ENCODE measurements at regions not wholly inside any gene's neighbourhood (a gene's known extent, or its start where the extent isn't known, plus 50 kb on each side); places are given as distances from the start of the nearest gene placed in this dataset.

- in situ Hi-C loops (cut with MboI; ENCODE audit: low sequenced_read_pairs) (no loop called here), intact Hi-C loops (cut with micrococcal nuclease) (no loop called here), dilution Hi-C loops (cut with HindIII; ENCODE audit: low sequenced_read_pairs, unreplicated experiment) (no loop called here)
- no peak overlapping the region for H4K91ac ChIP-seq (ENCODE audit: insufficient read depth, low read depth, low read length)
- no peaks in the 10 kb centered on the region for H4K20me1 ChIP-seq (ENCODE audit: insufficient read depth, low read length)
- no peak overlapping the region for H2AK9ac ChIP-seq (replicated peaks; ENCODE audit: low read depth, low read length, poor library complexity)
- H2BK120ac ChIP-seq (ENCODE audit: low read depth, low read length): no peak overlapping the region
- H3K27me3 ChIP-seq (ENCODE audit: control insufficient read depth, insufficient read depth, low read length): 0 out of 2 replicates have a peak, but pooled peaks cover 2% of the 10 kb centered on the region
- no peak overlapping the region for H3K27ac ChIP-seq (ENCODE audit: insufficient read depth, low read length)
- POLR2A ChIA-PET (ENCODE audit: unreplicated experiment): no interaction called here
- CTCF ChIA-PET: no interaction called here
- H3K4me2 ChIP-seq (ENCODE audit: low read depth, low read length): no peak overlapping the region
- H3K9ac ChIP-seq (ENCODE audit: low read depth, low read length): no peak overlapping the region
- no peak overlapping the region for H3K4me3 ChIP-seq (ENCODE audit: insufficient read depth, low read depth, low read length)
- no TSS peak for BruUV-seq (replicated peaks)
- H3K23ac ChIP-seq (ENCODE audit: low read depth, low read length): no peak overlapping the region
- no peak overlapping the region for H3K56ac ChIP-seq (ENCODE audit: extremely low read depth, insufficient read depth, low read length)
- no peaks in the 10 kb centered on the region for H3K79me1 ChIP-seq (ENCODE audit: low read depth in 1 of 2, low read length in 2 of 2)
- H4K5ac ChIP-seq (ENCODE audit: low read depth, low read length): no peak overlapping the region
- H2AK5ac ChIP-seq (ENCODE audit: low read depth, low read length): no peak overlapping the region
- no peak overlapping the region for H2AFZ ChIP-seq (replicated peaks; ENCODE audit: low read length, poor library complexity)
- no peaks in the 10 kb centered on the region for H3K36me3 ChIP-seq (ENCODE audit: control insufficient read depth, insufficient read depth, low read length)
- DNase-seq (no peak), ATAC-seq (ENCODE audit: low read depth) (no peak)
- H3K14ac ChIP-seq (replicated peaks; ENCODE audit: low read depth, low read length): no peak overlapping the region
- H3K9me3 ChIP-seq (ENCODE audit: control insufficient read depth, insufficient read depth, low read length): peaks cover 2% of the 10 kb centered on the region; the same call in 1 of the 2 replicates
- peaks cover 5% of the 10 kb centered on the region; the same call in 1 of the 2 replicates for H3K9me1 ChIP-seq (ENCODE audit: insufficient read depth, low read length)
- no peak overlapping the region for H2BK5ac ChIP-seq (ENCODE audit: low read depth, low read length, poor library complexity, severe bottlenecking)
- H3K18ac ChIP-seq (ENCODE audit: low read depth, low read length): no peak overlapping the region
- no CpG with 5 or more reads among the region's 2 CpGs for WGBS, 2 experiments (ENCODE audit: extremely low coverage in 2 of 2, insufficient read length in 1 of 2)
- H2BK20ac ChIP-seq (ENCODE audit: low read depth, low read length): no peak overlapping the region
- H3K4ac ChIP-seq (ENCODE audit: low read depth, low read length): no peak overlapping the region
- no peak for TF ChIP-seq CTCF (conservative IDR thresholded peaks at IDR 0.05; ENCODE audit: low read depth, low read length)
- H3K4me1 ChIP-seq (ENCODE audit: control insufficient read depth, insufficient read depth, low read length): peaks cover 14% of the 10 kb centered on the region
- H4K8ac ChIP-seq (ENCODE audit: low read depth in 2 of 2, low read length in 2 of 2): no peak overlapping the region
- no peak overlapping the region for H2BK15ac ChIP-seq (ENCODE audit: low read depth, low read length)
Observed at GRCh38 chr5:71903808-71904207, 184.7 kb downstream of the CARTPT start.

Measured in IMR-90 (cell line).